SK-N-MC (cell line): ENCODE measurements at regions not wholly inside any gene's neighbourhood (a gene's known extent, or its start where the extent isn't known, plus 50 kb on each side); places are given as distances from the start of the nearest gene placed in this dataset.

Experiments
- EZH2 ChIP-seq: fragments of 200-600 bp; sonication (generic); IDR thresholded peaks from one replicate; pipeline ENCODE4 v1.6.1; 2017; ENCODE audit warnings: antibody characterized with exemption
- POLR2AphosphoS5 ChIP-seq: IDR thresholded peaks from 2 replicates; pipeline ENCODE4 v1.6.1; 2012; ENCODE audit warnings: mild to moderate bottlenecking, low read depth, low read length, borderline replicate concordance

- no peak for TF ChIP-seq POLR2AphosphoS5
- TF ChIP-seq EZH2, result peak; percentile 6
Observed at GRCh38 chr2:120522151-120522751, 176.3 kb downstream of the INHBB start.
